ENCODE measurements at regions not wholly inside any gene's neighbourhood (a gene's known extent, or its start where the extent isn't known, plus 50 kb on each side); places are given as distances from the start of the nearest gene placed in this dataset.

GRCh38 chr15:35783203-35783602 is 237.2 kb upstream of the DPH6 start:
- DNase-seq (ENCODE audit: low read depth): no peak
- TF ChIP-seq CTCF (conservative IDR thresholded peaks at IDR 0.05; ENCODE audit: low read length): no peak
- no peak overlapping the region for H3K4me3 ChIP-seq (ENCODE audit: low read length)

- H3K4me3 ChIP-seq (ENCODE audit: low read length): no peak overlapping the region
- no peak for DNase-seq (ENCODE audit: low read depth)
- no peak for TF ChIP-seq CTCF (conservative IDR thresholded peaks at IDR 0.05; ENCODE audit: low read length)
Observed at GRCh38 chr15:35784745-35785144, 238.8 kb upstream of the DPH6 start.

GRCh38 chr15:35810007-35810406 is 264.0 kb upstream of the DPH6 start:
- H3K4me3 ChIP-seq (ENCODE audit: low read length): no peak overlapping the region
- TF ChIP-seq CTCF (conservative IDR thresholded peaks at IDR 0.05; ENCODE audit: low read length): no peak
- DNase-seq (ENCODE audit: low read depth): no peak

GRCh38 chr15:35813573-35813972 is 267.6 kb upstream of the DPH6 start:
- DNase-seq (ENCODE audit: low read depth): no peak
- no peak for TF ChIP-seq CTCF (conservative IDR thresholded peaks at IDR 0.05; ENCODE audit: low read length)
- H3K4me3 ChIP-seq (ENCODE audit: low read length): no peak overlapping the region

- TF ChIP-seq CTCF (conservative IDR thresholded peaks at IDR 0.05; ENCODE audit: low read length): no peak
- DNase-seq (ENCODE audit: low read depth): no peak
- no peak overlapping the region for H3K4me3 ChIP-seq (ENCODE audit: low read length)
Observed at GRCh38 chr15:35818846-35819245, 272.9 kb upstream of the DPH6 start.

- no peak for TF ChIP-seq CTCF (conservative IDR thresholded peaks at IDR 0.05; ENCODE audit: low read length)
- no peak overlapping the region for H3K4me3 ChIP-seq (ENCODE audit: low read length)
- no peak for DNase-seq (ENCODE audit: low read depth)
Observed at GRCh38 chr15:35822153-35822552, 276.2 kb upstream of the DPH6 start.

- TF ChIP-seq CTCF (conservative IDR thresholded peaks at IDR 0.05; ENCODE audit: low read length): no peak
- no peak overlapping the region for H3K4me3 ChIP-seq (ENCODE audit: low read length)
- no peak for DNase-seq (ENCODE audit: low read depth)
Observed at GRCh38 chr15:35827141-35827540, 281.2 kb upstream of the DPH6 start.

Measured in AG10803 (cell line).